ENCODE measurements at regions not wholly inside any gene's neighbourhood (a gene's known extent, or its start where the extent isn't known, plus 50 kb on each side); places are given as distances from the start of the nearest gene placed in this dataset.

DNA sequence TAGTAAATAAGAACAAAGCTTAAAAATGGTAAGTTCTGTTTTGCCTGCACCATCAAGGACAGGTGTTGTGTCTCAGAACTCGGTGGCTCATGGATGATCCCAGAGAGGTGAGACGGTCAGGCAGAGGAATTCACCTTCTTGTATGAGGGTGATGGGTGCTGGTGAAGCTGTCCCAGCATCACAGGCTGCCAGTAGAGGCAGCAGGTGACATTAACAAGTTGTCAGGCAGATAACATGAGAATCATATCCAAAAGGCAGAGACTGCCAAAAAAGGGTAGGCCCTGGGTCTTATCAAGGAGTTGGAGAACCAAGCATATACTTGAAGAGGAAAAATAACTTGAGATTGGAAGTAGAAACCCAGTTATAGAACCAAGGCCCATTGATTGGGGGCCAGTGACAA, 437.8 kb downstream of the DYNC2H1 start:
- ChIA-PET CTCF (no interaction called here), POLR2A (no interaction called here)
- in situ Hi-C loops (cut with HindIII; ENCODE audit: low pct_unique_long_range_greater_than_20kb, low sequenced_read_pairs) (no loop called here), intact Hi-C loops (cut with micrococcal nuclease; ENCODE audit: unreplicated experiment) (no loop called here)
- DNase-seq (ENCODE audit: low read depth, low spot score) = no peak
- TF ChIP-seq REST (IDR thresholded peaks at IDR 0.05; ENCODE audit: insufficient read depth in 1 of 2, low read depth in 2 of 2, low read length in 1 of 2) (no peak), POLR2AphosphoS5 (IDR thresholded peaks at IDR 0.05; ENCODE audit: low read depth, low read length) (no peak), TCF7L2 (IDR thresholded peaks at IDR 0.05; ENCODE audit: low read depth, low read length) (no peak), SIN3A (IDR thresholded peaks at IDR 0.05; ENCODE audit: borderline replicate concordance, insufficient read depth, low read depth, low read length) (no peak)
- TF ChIP-seq, protein P1, sequence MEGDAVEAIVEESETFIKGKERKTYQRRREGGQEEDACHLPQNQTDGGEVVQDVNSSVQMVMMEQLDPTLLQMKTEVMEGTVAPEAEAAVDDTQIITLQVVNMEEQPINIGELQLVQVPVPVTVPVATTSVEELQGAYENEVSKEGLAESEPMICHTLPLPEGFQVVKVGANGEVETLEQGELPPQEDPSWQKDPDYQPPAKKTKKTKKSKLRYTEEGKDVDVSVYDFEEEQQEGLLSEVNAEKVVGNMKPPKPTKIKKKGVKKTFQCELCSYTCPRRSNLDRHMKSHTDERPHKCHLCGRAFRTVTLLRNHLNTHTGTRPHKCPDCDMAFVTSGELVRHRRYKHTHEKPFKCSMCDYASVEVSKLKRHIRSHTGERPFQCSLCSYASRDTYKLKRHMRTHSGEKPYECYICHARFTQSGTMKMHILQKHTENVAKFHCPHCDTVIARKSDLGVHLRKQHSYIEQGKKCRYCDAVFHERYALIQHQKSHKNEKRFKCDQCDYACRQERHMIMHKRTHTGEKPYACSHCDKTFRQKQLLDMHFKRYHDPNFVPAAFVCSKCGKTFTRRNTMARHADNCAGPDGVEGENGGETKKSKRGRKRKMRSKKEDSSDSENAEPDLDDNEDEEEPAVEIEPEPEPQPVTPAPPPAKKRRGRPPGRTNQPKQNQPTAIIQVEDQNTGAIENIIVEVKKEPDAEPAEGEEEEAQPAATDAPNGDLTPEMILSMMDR (IDR thresholded peaks at IDR 0.05) = no peak
- no TSS peak for BruUV-seq (replicated peaks)
- Histone ChIP-seq H3K36me3 (ENCODE audit: control insufficient read depth, insufficient read depth, low read length) (no peaks in the 10 kb centered on the region), H3K27ac (ENCODE audit: low read length) (no peak overlapping the region), H3K4me3 (ENCODE audit: low read depth in 2 of 2, low read length in 2 of 2) (no peak overlapping the region), H3K4me1 (ENCODE audit: control insufficient read depth, insufficient read depth, low read length) (no peaks in the 10 kb centered on the region), H3K9me3 (ENCODE audit: control insufficient read depth, insufficient read depth, low read depth, low read length) (no peaks in the 10 kb centered on the region), H3K27me3 (ENCODE audit: control insufficient read depth, insufficient read depth, low read length) (no peaks in the 10 kb centered on the region)
- no peak for ATAC-seq

- Histone ChIP-seq H3K27me3 (ENCODE audit: control insufficient read depth, insufficient read depth, low read length) (no peaks in the 10 kb centered on the region), H3K27ac (ENCODE audit: low read length) (no peak overlapping the region), H3K4me1 (ENCODE audit: control insufficient read depth, insufficient read depth, low read length) (no peaks in the 10 kb centered on the region), H3K4me3 (ENCODE audit: low read depth in 2 of 2, low read length in 2 of 2) (no peak overlapping the region), H3K9me3 (ENCODE audit: control insufficient read depth, insufficient read depth, low read depth, low read length) (no peaks in the 10 kb centered on the region), H3K36me3 (ENCODE audit: control insufficient read depth, insufficient read depth, low read length) (no peaks in the 10 kb centered on the region)
- no TSS peak for BruUV-seq (replicated peaks)
- TF ChIP-seq, protein P1 (IDR thresholded peaks at IDR 0.05) = no peak
- TF ChIP-seq TCF7L2 (IDR thresholded peaks at IDR 0.05; ENCODE audit: low read depth, low read length) = no peak
- TF ChIP-seq SIN3A (IDR thresholded peaks at IDR 0.05; ENCODE audit: borderline replicate concordance, insufficient read depth, low read depth, low read length) = no peak
- TF ChIP-seq POLR2AphosphoS5 (IDR thresholded peaks at IDR 0.05; ENCODE audit: low read depth, low read length) = no peak
- no peak for TF ChIP-seq REST (IDR thresholded peaks at IDR 0.05; ENCODE audit: insufficient read depth in 1 of 2, low read depth in 2 of 2, low read length in 1 of 2)
- ATAC-seq (no peak), DNase-seq (ENCODE audit: low read depth, low spot score) (no peak)
- ChIA-PET POLR2A (no interaction called here), CTCF (no interaction called here)
- in situ Hi-C loops (cut with HindIII; ENCODE audit: low pct_unique_long_range_greater_than_20kb, low sequenced_read_pairs) = no loop called here
- intact Hi-C loops (cut with micrococcal nuclease; ENCODE audit: unreplicated experiment) = no loop called here
Observed at GRCh38 chr11:103547691-103548090, 438.5 kb downstream of the DYNC2H1 start.
